HEK293T (cell line): ENCODE measurements at regions not wholly inside any gene's neighbourhood (a gene's known extent, or its start where the extent isn't known, plus 50 kb on each side); places are given as distances from the start of the nearest gene placed in this dataset.

Experiments used
- FOXA1 ChIP-seq: fragments of 450-650 bp; IDR thresholded peaks from 2 replicates; pipeline ENCODE4 v1.6.1; 2016; ENCODE audit warnings: mild to moderate bottlenecking
- SUZ12 ChIP-seq: fragments of 450-650 bp; IDR thresholded peaks from 2 replicates; pipeline ENCODE4 v1.6.1; 2016; ENCODE audit warnings: mild to moderate bottlenecking

DNA sequence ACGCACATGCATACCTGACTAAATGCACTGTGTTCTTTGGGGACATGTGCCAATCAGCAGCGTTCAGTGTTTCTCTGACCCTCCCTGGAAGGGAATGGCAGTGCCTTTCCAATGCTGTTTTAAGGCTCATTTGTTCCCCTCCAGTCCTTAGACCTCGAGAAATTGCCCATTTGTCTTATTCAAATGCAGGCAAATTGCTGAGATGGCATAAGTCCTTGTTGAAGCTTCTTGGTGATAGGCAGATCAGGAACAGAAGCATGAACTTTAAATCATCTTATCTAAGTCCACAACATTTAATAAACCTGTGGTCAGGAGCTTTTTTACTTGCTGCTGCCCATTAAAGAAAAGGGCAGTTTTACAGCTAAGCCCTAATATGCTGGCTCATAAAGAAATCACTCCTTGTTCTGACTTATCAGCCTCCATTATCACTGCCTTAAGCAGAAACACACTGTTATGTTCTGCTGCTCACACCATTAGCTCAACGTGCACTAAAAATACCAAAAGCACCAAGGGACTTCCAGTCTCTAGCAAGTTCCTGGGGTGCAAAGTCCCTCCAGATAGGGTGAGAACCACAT is 112.9 kb upstream of the LRFN2 start:
- no peak for TF ChIP-seq SUZ12
- TF ChIP-seq FOXA1, result no peak
